Mesenteric fat pad (tissue), 1 donor: ENCODE measurements at regions not wholly inside any gene's neighbourhood (a gene's known extent, or its start where the extent isn't known, plus 50 kb on each side); places are given as distances from the start of the nearest gene placed in this dataset.
"Not testable (repeated sequence)": the region's sequence is repeated elsewhere in the genome, so short reads cannot be mapped to it uniquely, and the experiment has no call there.

ENCODE experiments used
- DNase-seq: peaks from one replicate; pipeline ENCODE4 v3.0.0-alpha.2; 2020; ENCODE audit warnings: low spot score
- donor health status: DM: yes; HTN: yes; CAD: no.

- DNase-seq = no peak
Observed at GRCh38 chr13:44147648-44148047, 226.0 kb upstream of the SERP2 start.

DNA sequence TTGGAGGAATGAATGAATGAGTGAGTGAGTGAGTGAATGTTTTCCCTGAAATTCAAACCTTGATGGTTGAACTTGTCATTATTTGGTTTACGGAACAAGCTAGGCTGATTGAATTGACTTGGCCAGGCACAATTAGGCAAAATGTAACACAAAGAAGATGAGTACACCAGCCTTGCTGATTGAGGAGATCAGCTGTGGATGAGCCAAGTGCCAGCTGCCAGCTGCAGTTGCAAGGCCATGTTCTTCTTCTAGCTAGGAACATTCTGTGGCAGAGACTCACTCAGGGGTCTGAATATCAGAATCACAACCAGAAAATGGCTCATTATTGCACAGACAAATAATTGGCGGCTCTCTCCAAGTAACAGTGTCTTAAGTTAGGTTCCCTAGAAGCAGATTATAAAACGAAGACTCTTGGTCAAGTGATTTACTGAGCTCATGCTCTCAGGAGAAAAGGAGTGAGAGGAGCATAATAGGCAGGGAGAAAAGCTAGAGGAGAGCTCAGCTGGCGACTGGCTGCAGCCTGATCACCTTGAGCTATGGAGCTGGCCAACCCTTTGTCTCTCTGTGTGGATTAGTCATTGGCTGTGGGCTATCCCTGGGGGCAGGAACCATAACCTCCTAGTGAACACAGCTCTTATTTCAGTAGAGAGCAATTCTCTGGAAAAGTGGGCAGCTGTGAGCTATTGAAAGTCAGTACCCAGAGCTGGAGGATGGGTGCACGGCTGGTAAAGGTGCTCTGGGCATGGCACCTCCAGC is 225.3 kb upstream of the SERP2 start:
- no peak for DNase-seq

DNA sequence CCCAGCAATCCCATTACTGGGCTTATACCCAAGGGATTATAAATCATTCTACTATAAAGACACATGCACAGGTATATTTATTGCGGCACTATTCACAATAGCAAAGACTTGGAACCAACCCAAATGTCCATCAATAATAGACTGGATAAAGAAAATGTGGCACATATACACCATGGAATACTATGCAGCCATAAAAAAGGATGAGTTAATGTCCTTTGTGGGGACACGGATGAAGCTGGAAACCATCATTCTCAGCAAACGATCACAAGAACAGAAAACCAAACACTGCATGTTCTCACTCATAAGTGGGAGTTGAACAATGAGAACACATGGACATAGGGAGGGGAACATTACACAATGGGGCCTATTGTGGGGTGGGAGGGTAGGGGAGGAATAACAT is 224.4 kb upstream of the SERP2 start:
- DNase-seq = not testable (repeated sequence)

DNA sequence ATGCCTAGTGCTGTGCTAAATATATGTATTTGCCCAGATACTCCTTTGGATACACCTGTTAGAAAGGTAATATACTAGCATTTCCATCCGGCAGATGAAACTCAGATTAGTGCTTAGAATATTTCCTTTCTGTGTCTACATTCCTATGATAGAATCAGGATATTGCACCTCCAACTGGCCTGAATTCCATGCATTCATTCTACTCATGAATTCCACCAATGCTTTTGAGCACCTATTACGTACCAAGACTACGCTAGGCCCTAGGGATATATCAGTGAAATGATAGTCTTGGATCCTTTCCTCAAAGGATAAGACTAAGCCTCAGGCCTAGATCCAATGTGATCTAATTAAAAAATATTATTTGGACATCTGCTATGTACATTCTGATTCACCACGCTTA is 223.8 kb upstream of the SERP2 start:
- DNase-seq = no peak

DNA sequence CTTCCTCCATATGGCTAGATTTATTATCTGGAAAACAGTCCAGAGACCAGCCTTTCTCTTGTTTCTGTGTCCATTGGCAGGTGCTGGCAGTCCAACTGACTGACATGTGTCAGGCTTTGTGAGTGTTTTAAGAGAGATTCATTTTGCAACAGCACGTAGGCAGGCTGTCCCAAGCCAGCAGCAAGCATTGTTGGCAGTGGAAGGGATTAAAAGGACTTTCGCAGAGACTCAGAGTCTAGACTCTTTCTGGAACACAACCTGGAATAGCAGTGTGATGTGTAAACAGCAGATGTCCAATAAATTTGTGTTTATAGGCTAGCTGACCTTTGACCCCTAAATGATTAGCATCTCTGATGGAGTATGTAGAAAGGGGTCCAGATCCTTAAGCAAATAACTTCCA is 222.2 kb upstream of the SERP2 start:
- no peak for DNase-seq

DNA sequence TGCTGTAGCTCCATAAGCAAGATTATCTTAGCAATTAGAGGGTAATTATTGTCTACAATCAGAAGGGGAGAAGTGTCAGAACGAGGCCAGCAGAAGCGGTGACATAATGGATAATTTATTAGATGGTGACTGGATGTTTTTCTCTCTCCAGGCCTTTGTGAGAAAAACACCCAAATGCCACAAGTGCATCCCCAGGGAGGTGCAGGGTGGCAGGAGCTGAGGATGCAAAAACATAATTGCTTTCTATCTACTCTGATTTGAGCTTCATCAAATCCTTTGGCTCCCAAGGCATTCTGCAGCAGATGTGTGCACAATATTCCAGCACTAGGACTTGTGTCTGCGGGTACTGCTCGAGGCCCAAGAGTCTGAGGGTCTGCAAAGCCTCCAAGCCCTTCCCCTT is 220.1 kb upstream of the SERP2 start:
- DNase-seq = no peak

DNA sequence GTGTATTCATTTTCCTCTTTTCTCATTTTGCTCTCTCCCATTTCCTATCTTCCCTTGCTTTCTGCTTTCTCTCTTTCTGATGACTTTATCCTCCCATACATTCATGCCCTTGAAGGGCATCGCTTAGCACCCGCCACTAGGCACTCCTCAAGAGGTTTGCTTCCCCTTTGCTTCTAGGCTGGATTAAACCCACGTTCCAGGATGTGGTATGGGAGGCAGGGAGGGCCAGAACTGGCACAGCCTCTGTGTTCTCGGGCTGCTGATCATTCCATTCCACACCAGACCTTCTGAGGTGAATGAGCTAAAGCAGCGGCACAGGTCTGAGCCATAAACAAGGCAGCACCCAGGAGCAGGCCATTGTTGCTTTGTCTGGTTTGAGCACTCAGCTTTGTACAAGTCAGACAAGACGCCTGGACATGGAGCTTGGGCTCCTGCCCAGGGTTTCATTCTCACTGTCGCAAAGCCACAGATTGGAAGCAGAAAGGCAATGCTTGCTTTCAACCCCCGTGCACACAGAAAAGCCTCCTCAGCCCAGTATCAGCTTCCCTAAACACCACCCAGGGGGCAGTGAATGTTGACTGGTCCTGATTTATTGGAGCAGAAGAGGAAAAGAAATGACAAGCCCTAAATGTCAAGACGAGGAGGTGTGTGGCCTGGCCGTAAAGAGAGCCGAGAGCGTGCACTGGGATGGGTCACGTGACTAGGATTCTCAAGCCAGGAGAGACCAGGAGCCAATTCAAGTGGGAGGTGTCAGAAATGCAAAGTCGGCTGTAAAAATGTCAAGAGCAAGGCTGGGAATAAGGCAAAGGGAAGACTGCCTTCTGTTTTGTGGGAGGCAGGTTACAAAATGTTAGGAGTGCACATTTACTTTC is 218.0 kb upstream of the SERP2 start:
- no peak for DNase-seq

DNA sequence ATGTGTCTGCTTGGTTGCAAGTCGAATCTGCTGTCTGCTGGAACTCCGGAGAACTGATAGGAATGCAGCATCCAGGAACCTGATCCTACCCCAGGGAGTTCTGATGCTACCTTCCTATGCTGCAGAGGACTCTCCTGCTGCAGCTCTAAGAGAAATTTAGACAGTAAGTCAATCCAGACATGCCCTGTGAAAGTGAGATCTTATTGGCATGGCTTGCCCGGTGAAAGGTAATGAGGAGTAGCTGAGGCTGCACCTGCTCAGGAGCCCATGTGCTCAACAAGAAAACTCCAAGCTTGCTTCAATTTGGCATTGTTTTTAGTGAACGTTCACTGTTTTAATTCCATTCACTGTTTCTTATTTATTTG is 217.3 kb upstream of the SERP2 start:
- no peak for DNase-seq

- no peak for DNase-seq
Observed at GRCh38 chr13:44157606-44158005, 216.0 kb upstream of the SERP2 start.

DNA sequence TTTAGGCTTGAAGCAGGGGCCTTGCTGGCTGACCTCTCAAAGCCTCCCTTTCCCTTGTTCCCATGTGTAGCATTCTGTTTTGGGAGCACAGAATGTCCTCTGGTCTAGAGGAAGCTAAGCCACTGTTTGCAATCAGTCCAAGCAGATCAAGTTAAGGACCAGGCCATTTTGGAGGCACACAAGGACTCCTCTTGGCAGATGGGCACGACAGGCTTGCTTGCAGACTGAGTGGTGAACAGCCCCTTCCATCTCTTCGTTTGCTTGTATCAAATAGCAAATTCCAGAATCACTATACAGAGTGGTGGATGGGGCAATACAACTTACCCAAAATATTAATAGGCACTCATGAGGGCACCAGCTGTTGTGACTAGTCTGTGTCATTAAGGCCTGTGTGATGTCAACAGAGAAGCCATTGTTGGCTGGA is 215.5 kb upstream of the SERP2 start:
- DNase-seq = no peak

DNA sequence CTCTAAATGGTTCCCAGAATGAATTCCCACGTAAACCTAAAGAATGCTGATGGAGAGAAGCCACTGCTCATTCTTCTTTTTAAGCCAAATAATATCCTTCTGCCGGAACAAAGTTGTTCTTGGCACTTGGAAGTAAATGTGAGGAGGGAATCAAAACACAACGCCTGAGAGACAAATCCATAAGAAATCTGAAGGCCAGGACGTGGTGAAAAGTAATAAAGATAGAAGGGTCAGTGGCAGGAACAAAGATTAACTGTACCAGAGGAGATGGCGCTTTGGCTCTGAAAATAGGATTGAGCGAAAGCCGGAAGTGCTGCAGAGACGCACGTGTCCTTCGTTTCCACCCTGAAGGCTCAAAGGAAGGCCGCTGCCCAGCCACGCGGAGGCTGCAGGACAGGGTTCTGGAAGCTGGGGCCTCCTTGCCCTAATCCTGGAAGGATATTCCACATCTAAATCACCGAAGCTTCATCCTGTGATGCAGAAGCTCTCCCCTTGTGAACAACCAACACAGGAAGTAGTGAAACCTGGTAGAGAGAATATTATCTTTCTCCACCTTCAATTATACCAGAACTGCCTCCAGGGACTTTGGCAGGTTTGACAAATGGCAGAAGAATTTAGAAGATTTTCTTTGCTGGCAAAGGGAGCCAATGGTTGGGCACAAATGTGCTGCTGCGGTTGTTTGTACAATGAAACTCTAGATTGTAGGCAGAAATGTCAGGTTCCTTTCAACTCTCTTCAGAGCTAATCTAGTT is 214.6 kb upstream of the SERP2 start:
- DNase-seq = no peak

DNA sequence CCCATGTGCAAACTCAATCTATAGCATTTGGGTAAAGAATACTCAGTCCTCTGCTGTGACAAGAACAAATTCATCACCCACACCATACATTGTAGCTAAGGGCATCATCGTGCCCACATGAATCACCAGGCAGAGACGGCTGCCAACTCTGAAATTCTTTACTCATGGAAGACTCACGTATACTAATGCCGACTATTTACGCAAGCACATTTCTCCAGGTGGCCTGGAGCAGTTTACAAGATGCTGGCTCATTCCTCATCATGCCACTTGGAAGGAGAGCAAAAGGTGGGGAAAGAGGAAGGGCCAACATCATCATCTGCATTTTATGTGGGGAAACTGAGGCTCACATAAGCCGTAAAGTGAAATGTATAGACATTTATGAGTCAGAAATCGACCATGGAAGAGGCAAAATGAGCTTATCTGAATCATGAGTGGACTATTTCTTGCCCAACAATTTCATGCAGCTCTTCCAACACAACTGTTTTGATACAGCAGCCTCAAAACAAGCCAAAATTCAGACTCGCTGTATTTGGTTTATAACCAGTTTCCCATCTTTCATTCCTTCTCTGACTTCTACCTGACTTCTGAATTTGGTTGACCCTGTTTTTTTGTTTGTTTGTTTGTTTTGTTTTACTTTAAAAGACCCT is 213.9 kb upstream of the SERP2 start:
- DNase-seq = no peak

DNA sequence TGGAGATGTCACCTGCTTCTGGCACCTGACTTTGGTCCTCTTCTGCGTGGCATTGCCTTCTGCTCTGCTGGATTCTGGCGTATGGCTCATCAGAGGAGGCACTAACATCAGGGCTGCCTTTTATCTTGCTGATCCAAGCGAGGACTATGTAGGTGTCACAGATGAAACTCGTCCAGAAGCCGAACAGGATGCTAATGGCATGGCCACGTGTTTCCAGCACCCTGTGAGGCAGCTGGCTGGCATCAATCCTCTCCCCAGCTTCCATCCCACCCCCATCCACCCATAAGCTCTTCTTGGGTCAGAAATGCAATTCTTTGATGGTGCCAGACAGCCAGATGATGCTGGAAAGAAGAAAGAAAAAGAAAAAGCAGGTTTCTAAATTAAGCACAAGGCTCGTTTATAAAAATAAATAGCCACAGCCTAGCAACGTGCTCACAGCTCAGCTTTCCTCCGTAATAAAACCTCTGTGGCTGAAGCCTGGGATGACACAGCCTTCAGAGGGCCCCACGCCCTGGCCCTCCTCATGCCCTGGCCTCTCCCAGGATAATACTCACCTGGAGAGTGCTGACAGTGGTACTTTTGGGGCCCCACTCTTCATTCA is 212.9 kb upstream of the SERP2 start:
- DNase-seq = no peak

DNA sequence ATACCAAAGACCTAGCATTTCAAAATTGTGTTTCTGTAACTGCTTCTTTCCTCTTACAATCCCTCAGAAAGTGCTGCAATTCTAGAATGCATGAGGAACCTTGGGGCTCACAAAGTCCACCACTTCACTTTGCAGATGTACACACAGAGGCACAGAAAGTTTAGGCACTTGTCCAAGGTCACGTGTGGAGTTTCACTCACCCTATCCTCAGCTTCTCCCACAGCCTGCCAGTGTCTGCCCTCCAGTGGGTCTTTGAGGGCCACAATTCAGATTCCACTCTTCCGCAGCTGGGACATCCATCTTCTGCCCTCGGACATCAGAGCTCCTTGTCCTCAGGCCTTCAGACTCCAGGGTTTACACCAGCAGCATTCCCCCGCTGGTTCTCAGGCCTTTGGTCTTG is 210.5 kb upstream of the SERP2 start:
- DNase-seq = no peak

- DNase-seq = no peak
Observed at GRCh38 chr13:44165221-44165888, 208.3 kb upstream of the SERP2 start.

- DNase-seq = no peak
Observed at GRCh38 chr13:44165889-44166496, 207.6 kb upstream of the SERP2 start.

- no peak for DNase-seq
Observed at GRCh38 chr13:44169018-44169911, 204.4 kb upstream of the SERP2 start.

DNA sequence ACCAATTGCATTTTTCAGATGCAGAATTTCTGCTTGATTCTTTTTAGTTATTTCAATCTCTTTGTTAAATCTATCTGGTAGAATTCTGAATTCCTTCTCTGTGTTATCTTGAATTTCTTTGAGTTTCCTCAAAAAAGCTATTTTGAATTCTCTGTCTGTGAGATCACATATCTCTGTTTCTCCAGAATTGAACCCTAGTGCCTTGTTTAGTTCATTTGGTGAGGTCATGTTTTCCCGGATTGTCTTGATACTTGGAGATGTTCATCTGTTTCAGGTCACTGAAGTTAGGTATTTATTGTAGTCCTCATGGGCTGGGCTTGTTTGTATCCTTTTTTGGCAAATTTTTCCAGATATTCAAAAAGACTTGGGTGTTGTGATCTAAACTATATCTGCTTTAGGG is 202.9 kb upstream of the SERP2 start:
- no peak for DNase-seq

- no peak for DNase-seq
Observed at GRCh38 chr13:44171156-44171555, 202.5 kb upstream of the SERP2 start.
